GM12874 (cell line): ENCODE measurements at regions not wholly inside any gene's neighbourhood (a gene's known extent, or its start where the extent isn't known, plus 50 kb on each side); places are given as distances from the start of the nearest gene placed in this dataset.

Experiments
- TF ChIP-seq, protein P1 (sequence below): IDR thresholded peaks from 2 replicates; pipeline ENCODE4 v1.5.1; 2011; ENCODE audit warnings: low read depth, mild to moderate bottlenecking, control low read depth, low read length, moderate library complexity; ENCODE audit not compliant: insufficient read depth

GRCh38 chr12:24270464-24270863, 321.0 kb upstream of the SOX5 start:
- TF ChIP-seq, protein P1, sequence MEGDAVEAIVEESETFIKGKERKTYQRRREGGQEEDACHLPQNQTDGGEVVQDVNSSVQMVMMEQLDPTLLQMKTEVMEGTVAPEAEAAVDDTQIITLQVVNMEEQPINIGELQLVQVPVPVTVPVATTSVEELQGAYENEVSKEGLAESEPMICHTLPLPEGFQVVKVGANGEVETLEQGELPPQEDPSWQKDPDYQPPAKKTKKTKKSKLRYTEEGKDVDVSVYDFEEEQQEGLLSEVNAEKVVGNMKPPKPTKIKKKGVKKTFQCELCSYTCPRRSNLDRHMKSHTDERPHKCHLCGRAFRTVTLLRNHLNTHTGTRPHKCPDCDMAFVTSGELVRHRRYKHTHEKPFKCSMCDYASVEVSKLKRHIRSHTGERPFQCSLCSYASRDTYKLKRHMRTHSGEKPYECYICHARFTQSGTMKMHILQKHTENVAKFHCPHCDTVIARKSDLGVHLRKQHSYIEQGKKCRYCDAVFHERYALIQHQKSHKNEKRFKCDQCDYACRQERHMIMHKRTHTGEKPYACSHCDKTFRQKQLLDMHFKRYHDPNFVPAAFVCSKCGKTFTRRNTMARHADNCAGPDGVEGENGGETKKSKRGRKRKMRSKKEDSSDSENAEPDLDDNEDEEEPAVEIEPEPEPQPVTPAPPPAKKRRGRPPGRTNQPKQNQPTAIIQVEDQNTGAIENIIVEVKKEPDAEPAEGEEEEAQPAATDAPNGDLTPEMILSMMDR, result no peak

GRCh38 chr12:24268663-24269186, 319.3 kb upstream of the SOX5 start:
- TF ChIP-seq, protein P1, result no peak

- TF ChIP-seq, protein P1, result no peak
Observed at GRCh38 chr12:24266982-24267381, 317.5 kb upstream of the SOX5 start.

GRCh38 chr12:24256684-24257083, 307.2 kb upstream of the SOX5 start:
- TF ChIP-seq, protein P1, result no peak

GRCh38 chr12:24255920-24256665, 306.6 kb upstream of the SOX5 start:
- TF ChIP-seq, protein P1, result no peak

GRCh38 chr12:24252602-24253001, 303.1 kb upstream of the SOX5 start:
- TF ChIP-seq, protein P1, result no peak

DNA sequence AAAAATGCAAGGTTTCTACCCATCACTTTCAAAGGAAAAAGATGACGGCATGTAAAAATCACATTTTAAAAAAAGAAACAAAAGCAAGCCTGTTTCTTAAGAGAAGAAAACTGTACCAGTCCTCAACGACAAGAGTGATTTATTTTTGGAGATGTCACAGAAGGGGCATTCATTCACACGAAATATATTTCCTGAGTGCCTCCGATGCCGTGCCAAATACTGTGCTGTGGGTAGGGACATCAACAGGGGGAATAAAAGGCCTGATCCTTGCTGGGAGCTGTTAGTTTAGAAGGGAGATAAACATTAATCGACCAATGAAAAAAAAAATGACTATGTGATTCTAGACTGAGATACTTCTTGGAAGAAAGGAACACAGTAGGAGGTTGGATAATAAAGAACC, 297.5 kb upstream of the SOX5 start:
- TF ChIP-seq, protein P1, result no peak
